Bronchial epithelial cell (primary cell): ENCODE measurements at regions not wholly inside any gene's neighbourhood (a gene's known extent, or its start where the extent isn't known, plus 50 kb on each side); places are given as distances from the start of the nearest gene placed in this dataset.
A peak's percentile ranks its signal among the peaks of the same experiment; 100 is the strongest.
"Not testable (repeated sequence)": the region's sequence is repeated elsewhere in the genome, so short reads cannot be mapped to it uniquely, and the experiment has no call there.

Experiments
- DNase-seq: peaks from one replicate; pipeline ENCODE4 v3.0.0-alpha.2; 2010; ENCODE audit warnings: low read depth
- FAIRE-seq: peaks from 2 replicates; lab custom pipeline; 2011; peaks lifted over from hg19 to GRCh38; lab: Jason Lieb, UNC
- H3K27me3 ChIP-seq: 2 replicates; pipeline ENCODE4 v1.5.1; 2011; ENCODE audit warnings: low read length; ENCODE audit not compliant: control insufficient read depth, insufficient read depth
- H3K36me3 ChIP-seq: 2 replicates; pipeline ENCODE4 v1.5.1; 2011; ENCODE audit warnings: low read length; ENCODE audit not compliant: control insufficient read depth, insufficient read depth
- H3K4me3 ChIP-seq: 2 replicates; pipeline ENCODE4 v1.5.1; 2011; ENCODE audit warnings: mild to moderate bottlenecking, low read depth, low read length, control low read depth
- CTCF ChIP-seq: IDR thresholded peaks from 2 replicates; pipeline ENCODE4 v1.5.1; 2011; ENCODE audit warnings: mild to moderate bottlenecking, moderate library complexity, low read length, control low read depth, inconsistent platforms; ENCODE audit not compliant: insufficient read depth, severe bottlenecking

DNA sequence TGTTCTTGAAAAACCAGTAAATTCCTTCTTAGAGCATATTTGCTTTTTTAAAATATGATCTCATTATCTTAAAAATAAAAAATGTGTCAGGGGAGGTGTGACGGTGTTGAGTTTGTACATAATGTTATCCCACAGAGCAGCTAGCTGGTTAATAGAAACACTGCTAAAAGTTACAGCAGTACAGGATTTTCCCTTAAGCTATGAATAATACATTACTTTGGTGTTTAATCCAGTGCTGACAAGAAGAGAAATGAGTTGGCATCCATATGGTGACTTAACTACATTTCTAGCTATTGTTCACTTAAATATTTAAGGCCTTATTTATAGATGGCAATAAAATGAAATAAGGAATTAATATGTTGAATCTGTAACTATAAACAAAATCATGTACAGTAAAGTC lies 883.1 kb downstream of the CDH18 start:
- H3K27me3 ChIP-seq = no peaks in the 10 kb centered on the region
- no peak overlapping the region for H3K4me3 ChIP-seq
- no peaks in the 10 kb centered on the region for H3K36me3 ChIP-seq
- no peak for TF ChIP-seq CTCF
- DNase-seq (peak; percentile 2), FAIRE-seq (no peak)

- no peaks in the 10 kb centered on the region for H3K36me3 ChIP-seq
- no peak for TF ChIP-seq CTCF
- no peaks in the 10 kb centered on the region for H3K27me3 ChIP-seq
- FAIRE-seq (no peak), DNase-seq (no peak)
- no peak overlapping the region for H3K4me3 ChIP-seq
These were observed 865.1 kb downstream of the CDH18 start for GRCh38 chr5:19122923-19123322.

DNA sequence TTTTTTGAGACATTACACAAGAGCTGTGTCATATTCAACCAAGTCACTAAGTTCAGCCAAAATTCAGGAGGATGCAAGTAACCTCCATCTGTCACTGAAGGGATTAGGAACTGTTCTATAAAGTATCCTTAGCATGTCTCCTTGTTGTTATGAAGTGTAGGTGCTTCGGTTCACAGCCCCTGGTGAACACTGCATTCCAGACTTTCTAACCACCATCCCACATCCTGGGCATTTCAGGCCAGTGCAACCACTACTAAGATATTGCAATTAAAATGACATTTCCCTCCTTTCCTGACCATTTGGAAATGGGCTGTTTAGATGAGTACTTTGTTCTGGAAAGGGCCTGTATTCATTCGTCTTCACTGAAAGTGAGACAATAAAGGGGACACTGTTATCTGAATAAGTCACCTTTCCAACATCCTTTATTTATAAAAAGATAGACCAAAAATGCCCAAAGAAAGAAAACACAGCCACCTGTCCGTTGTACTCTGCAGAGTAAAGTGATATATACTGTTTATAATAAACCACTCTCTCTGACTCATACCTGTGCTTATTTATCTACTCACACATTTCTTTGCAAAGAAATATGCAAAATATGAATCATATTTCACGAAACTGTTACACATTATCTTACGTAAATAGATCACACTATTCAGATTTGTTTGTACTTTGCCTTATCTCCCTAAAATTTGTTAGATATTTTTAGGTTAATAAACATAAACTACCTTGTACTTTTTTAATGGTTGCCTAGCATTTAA lies 861.9 kb downstream of the CDH18 start:
- H3K36me3 ChIP-seq = no peaks in the 10 kb centered on the region
- H3K4me3 ChIP-seq = no peak overlapping the region
- DNase-seq = peak; percentile 55
- no peak for TF ChIP-seq CTCF
- no peaks in the 10 kb centered on the region for H3K27me3 ChIP-seq
- no peak for FAIRE-seq

DNA sequence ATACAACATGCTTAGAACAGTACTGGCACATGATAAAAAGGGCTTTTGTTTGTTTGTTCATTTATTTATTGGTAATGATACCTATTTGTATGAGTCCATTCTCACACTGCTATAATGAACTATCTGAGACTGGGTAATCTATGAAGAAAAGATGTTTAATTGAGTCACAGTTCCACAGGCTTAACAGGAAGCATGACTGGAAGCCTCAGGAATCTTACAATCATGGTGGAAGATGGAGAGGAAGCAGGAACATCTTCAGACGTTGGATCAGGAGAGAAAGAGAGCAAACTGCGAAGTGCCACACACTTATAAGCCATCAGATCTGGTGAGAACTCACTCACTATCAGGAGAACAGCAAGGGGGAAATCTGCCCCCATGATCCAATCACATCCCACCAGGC lies 847.7 kb downstream of the CDH18 start:
- peak; percentile 1 for DNase-seq
- Histone ChIP-seq H3K27me3 (no peaks in the 10 kb centered on the region), H3K36me3 (no peaks in the 10 kb centered on the region), H3K4me3 (no peak overlapping the region)
- TF ChIP-seq CTCF = no peak
- FAIRE-seq = no peak

DNA sequence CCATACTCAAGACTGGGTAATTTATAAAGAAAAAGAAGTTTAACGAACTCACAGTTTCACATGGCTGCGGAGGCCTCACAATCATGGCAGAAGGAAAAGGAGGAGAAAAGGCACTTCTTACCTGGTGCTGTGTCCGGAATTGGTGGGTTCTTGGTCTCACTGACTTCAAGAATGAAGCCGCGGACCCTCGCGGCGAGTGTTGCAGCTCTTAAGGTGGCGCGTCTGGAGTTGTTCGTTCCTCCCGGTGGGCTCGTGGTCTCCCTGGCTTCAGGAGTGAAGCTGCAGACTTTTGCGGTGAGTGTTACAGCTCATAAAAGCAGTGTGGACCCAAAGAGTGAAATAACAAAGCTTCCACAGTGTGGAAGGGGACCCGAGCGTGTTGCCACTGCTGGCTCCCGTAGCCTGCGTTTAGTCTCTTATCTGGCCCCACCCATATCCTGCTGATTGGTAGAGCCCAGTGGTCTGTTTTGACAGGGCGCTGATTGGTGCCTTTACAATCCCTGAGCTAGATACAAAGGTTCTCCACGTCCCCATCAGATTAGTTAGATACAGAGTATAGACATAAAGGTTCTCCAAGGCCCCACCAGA lies 846.0 kb downstream of the CDH18 start:
- DNase-seq, H3K36me3 ChIP-seq, H3K27me3 ChIP-seq, H3K4me3 ChIP-seq, FAIRE-seq: not testable (repeated sequence)

GRCh38 chr5:19142713-19143414 lies 845.1 kb downstream of the CDH18 start:
- H3K4me3 ChIP-seq, H3K36me3 ChIP-seq, DNase-seq, FAIRE-seq, H3K27me3 ChIP-seq: not testable (repeated sequence)
